NCI-H1105 (cell line): ENCODE measurements at regions not wholly inside any gene's neighbourhood (a gene's known extent, or its start where the extent isn't known, plus 50 kb on each side); places are given as distances from the start of the nearest gene placed in this dataset.

ENCODE experiments used
- DNase-seq: peaks from one replicate; lab custom pipeline; 2025; lab: John Stamatoyannopoulos, UW

- DNase-seq = no peak
Observed at GRCh38 chr6:165913676-165914570, 250.9 kb upstream of the PDE10A start.

GRCh38 chr6:165910184-165910966, 247.3 kb upstream of the PDE10A start:
- DNase-seq = no peak

GRCh38 chr6:165906736-165907135, 243.7 kb upstream of the PDE10A start:
- DNase-seq = no peak

GRCh38 chr6:165905744-165906143, 242.7 kb upstream of the PDE10A start:
- no peak for DNase-seq

GRCh38 chr6:165900970-165901369, 237.9 kb upstream of the PDE10A start:
- no peak for DNase-seq

- DNase-seq = no peak
Observed at GRCh38 chr6:165899611-165900010, 236.6 kb upstream of the PDE10A start.

GRCh38 chr6:165895421-165896165, 232.6 kb upstream of the PDE10A start:
- no peak for DNase-seq

- no peak for DNase-seq
Observed at GRCh38 chr6:165894171-165894825, 231.3 kb upstream of the PDE10A start.

- no peak for DNase-seq
Observed at GRCh38 chr6:165893431-165893830, 230.4 kb upstream of the PDE10A start.

GRCh38 chr6:165891320-165891719, 228.3 kb upstream of the PDE10A start:
- no peak for DNase-seq

GRCh38 chr6:165890404-165890735, 227.3 kb upstream of the PDE10A start:
- DNase-seq = no peak

GRCh38 chr6:165889636-165890403, 226.8 kb upstream of the PDE10A start:
- DNase-seq = peak; percentile 42

- DNase-seq = no peak
Observed at GRCh38 chr6:165886169-165886568, 223.1 kb upstream of the PDE10A start.

GRCh38 chr6:165884813-165885765, 222.0 kb upstream of the PDE10A start:
- no peak for DNase-seq

GRCh38 chr6:165883851-165884640, 221.0 kb upstream of the PDE10A start:
- no peak for DNase-seq

- DNase-seq = no peak
Observed at GRCh38 chr6:165881806-165882205, 218.8 kb upstream of the PDE10A start.

GRCh38 chr6:165880686-165881085, 217.6 kb upstream of the PDE10A start:
- DNase-seq = no peak

- no peak for DNase-seq
Observed at GRCh38 chr6:165877773-165878172, 214.7 kb upstream of the PDE10A start.

- no peak for DNase-seq
Observed at GRCh38 chr6:165877192-165877591, 214.2 kb upstream of the PDE10A start.
